Spleen (tissue), 11 donors: ENCODE measurements at regions not wholly inside any gene's neighbourhood (a gene's known extent, or its start where the extent isn't known, plus 50 kb on each side); places are given as distances from the start of the nearest gene placed in this dataset.

ENCODE experiments used
- DNase-seq: peaks from one replicate; pipeline ENCODE4 v3.0.0-alpha.2; 2020
- H3K27ac ChIP-seq, 8 donors: fragments of 200-600 bp; sonication (generic) in 7 of 8; 1 replicate in 4 of 8; 2 replicates in 4 of 8; pipeline versions ENCODE4 v1.5.0 to v1.8.0; 2016 to 2021; ENCODE audit warnings: inconsistent platforms in 4 of 8, mild to moderate bottlenecking in 4 of 8, moderate library complexity in 1 of 8
- H3K27me3 ChIP-seq, 7 donors: fragments of 200-600 bp; sonication (generic) in 6 of 7; replicated peaks in 1 of 7; 1 replicate in 4 of 7; 2 replicates in 3 of 7; pipeline versions ENCODE4 v1.5.0 to v1.8.0; 2016 to 2021; ENCODE audit warnings: inconsistent platforms in 3 of 7, mild to moderate bottlenecking in 1 of 7
- H3K36me3 ChIP-seq, 6 donors: fragments of 200-600 bp; sonication (generic) in 5 of 6; 1 replicate in 4 of 6; 2 replicates in 2 of 6; pipeline versions ENCODE4 v1.5.0 to v1.8.0; 2016 to 2021; ENCODE audit warnings: inconsistent platforms in 2 of 6
- H3K4me1 ChIP-seq, 6 donors: fragments of 200-600 bp; sonication (generic) in 5 of 6; 1 replicate in 3 of 6; 2 replicates in 3 of 6; pipeline versions ENCODE4 v1.5.0 to v1.8.0; 2016 to 2021; ENCODE audit warnings: inconsistent platforms in 3 of 6
- H3K4me3 ChIP-seq, 8 donors: fragments of 200-600 bp; sonication (generic) in 7 of 8; 1 replicate in 4 of 8; 2 replicates in 4 of 8; pipeline versions ENCODE4 v1.5.0 to v1.8.0; 2016 to 2021; ENCODE audit warnings: inconsistent platforms in 4 of 8, mild to moderate bottlenecking in 4 of 8, moderate library complexity in 2 of 8
- H3K9me3 ChIP-seq, 8 donors: fragments of 200-600 bp; sonication (generic) in 7 of 8; 1 replicate in 4 of 8; 2 replicates in 4 of 8; pipeline versions ENCODE4 v1.5.0 to v1.8.0; 2016 to 2021; ENCODE audit warnings: inconsistent platforms in 4 of 8
- POLR2A ChIP-seq, 3 donors: fragments of 450-650 bp; IDR thresholded peaks; one replicate each; pipeline ENCODE4 v1.5.1; 2017; ENCODE audit warnings: antibody characterized with exemption in 3 of 3, mild to moderate bottlenecking in 1 of 3
- POLR2AphosphoS5 ChIP-seq, 3 donors: sonication (generic); formaldehyde crosslinking; IDR thresholded peaks; one replicate each; pipeline ENCODE4 v1.5.1; 2017; ENCODE audit warnings: antibody characterized with exemption in 3 of 3
- WGBS, 5 donors: extraction: QIAGEN DNeasy Blood & Tissue Kit in 3 of 5; methylation state at CpG; one replicate each; pipeline versions ENCODE4 v1.1.5 to v1.1.7; 2013 to 2018; 5-methylcytosine and 5-hydroxymethylcytosine counted together
- intact Hi-C: fragments of 100-400 bp; cut with DNase I; formaldehyde crosslinking; loops from one replicate; pipeline ENCODE4 v1.15.0; 2023; ENCODE audit warnings: low total_unique reads
- TF ChIP-seq, protein P1 (sequence below), 11 experiments: fragments of 200-600 bp in 7 of 11; fragments of 450-650 bp in 4 of 11; sonication (generic) in 4 of 11; IDR thresholded peaks in 8 of 11; conservative IDR thresholded peaks in 3 of 11; 1 replicate in 7 of 11; 2 replicates in 4 of 11; pipeline versions ENCODE4 v1.4.0 to v1.8.0; 2016 to 2021; ENCODE audit warnings: antibody characterized with exemption in 11 of 11, inconsistent platforms in 4 of 11, mild to moderate bottlenecking in 1 of 11
- donor health status: healthy with polysubstance abuse.
- donor health status: DM: no; HTN: no; CAD: no; lungs with moderate emphysema.
- donor health status: DM: no; HTN: no; CAD: no.
- donor health status: Bipolar disorder and iron deficiency.
- donor health status: healthy.
- donor health status: DM: no; HTN: no; CAD: no.
- donor health status: DM: yes; HTN: yes; CAD: no.

- intact Hi-C loops = no loop called here
- Histone ChIP-seq H3K9me3 (no peaks in the 10 kb centered on the region), H3K27ac (no peak overlapping the region), H3K36me3 (no peaks in the 10 kb centered on the region), H3K27me3 (no peaks in the 10 kb centered on the region), H3K4me3 (no peak overlapping the region), H3K4me1 (no peaks in the 10 kb centered on the region)
- 75 to 87% (median 80%) methylated on average over 3 of the region's 3 CpGs for WGBS, 5 donors
- DNase-seq = no peak
- TF ChIP-seq, protein P1, sequence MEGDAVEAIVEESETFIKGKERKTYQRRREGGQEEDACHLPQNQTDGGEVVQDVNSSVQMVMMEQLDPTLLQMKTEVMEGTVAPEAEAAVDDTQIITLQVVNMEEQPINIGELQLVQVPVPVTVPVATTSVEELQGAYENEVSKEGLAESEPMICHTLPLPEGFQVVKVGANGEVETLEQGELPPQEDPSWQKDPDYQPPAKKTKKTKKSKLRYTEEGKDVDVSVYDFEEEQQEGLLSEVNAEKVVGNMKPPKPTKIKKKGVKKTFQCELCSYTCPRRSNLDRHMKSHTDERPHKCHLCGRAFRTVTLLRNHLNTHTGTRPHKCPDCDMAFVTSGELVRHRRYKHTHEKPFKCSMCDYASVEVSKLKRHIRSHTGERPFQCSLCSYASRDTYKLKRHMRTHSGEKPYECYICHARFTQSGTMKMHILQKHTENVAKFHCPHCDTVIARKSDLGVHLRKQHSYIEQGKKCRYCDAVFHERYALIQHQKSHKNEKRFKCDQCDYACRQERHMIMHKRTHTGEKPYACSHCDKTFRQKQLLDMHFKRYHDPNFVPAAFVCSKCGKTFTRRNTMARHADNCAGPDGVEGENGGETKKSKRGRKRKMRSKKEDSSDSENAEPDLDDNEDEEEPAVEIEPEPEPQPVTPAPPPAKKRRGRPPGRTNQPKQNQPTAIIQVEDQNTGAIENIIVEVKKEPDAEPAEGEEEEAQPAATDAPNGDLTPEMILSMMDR (IDR thresholded peaks at IDR 0.05 in 8 of 11, conservative IDR thresholded peaks at IDR 0.05 in 3 of 11) = no peak
- TF ChIP-seq POLR2A (IDR thresholded peaks at IDR 0.05) = no peak
These were observed 195.2 kb upstream of the CNR1 start for GRCh38 chr6:88361298-88361697.

GRCh38 chr6:88360203-88360797, 194.2 kb upstream of the CNR1 start:
- intact Hi-C loops = no loop called here
- TF ChIP-seq POLR2AphosphoS5 (IDR thresholded peaks at IDR 0.05) (no peak), POLR2A (IDR thresholded peaks at IDR 0.05) (no peak)
- TF ChIP-seq, protein P1 (IDR thresholded peaks at IDR 0.05 in 8 of 11, conservative IDR thresholded peaks at IDR 0.05 in 3 of 11) = no peak
- no peak for DNase-seq
- Histone ChIP-seq H3K36me3 (no peaks in the 10 kb centered on the region), H3K27ac (no peak overlapping the region), H3K4me3 (no peak overlapping the region), H3K4me1 (no peaks in the 10 kb centered on the region), H3K9me3 (no peaks in the 10 kb centered on the region), H3K27me3 (no peaks in the 10 kb centered on the region)
- 54 to 83% (median 67%) methylated on average over 1 of the region's 1 CpG for WGBS, 5 donors

DNA sequence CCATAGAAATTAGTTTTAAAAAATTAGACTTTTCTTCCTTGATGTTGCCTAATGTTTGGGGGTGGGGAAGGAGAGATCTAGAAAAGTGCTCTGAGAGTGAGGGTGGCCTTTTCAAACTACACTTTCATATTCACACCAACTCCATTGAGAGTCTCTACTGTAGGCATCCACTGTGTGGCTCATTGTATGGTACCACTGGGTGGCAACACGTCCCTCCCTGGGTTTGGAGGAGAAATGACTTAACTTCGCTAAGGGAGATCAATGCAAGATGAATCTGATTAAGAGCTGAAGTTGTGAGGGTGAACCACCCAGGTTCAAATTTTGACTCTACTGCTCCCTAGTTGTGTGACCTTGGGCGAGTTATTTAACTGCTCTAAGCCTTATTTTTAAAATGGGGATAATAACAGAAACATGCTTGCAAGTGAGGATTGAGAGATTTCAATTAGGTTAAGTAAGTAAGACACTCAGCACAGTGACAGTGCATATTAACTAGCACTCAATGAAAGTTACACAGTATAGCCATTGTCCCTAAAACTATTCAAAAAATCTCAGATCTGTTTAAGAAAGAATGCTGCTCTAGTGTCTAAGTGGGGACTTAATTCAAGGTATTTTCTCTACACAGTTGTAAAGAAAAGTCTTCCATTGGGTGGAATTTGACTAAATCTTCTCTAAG, 193.5 kb upstream of the CNR1 start:
- WGBS, 5 donors = 61 to 77% (median 71%) methylated on average over 3 of the region's 3 CpGs
- DNase-seq = no peak
- no peak for TF ChIP-seq POLR2AphosphoS5 (IDR thresholded peaks at IDR 0.05)
- TF ChIP-seq POLR2A (IDR thresholded peaks at IDR 0.05) = no peak
- TF ChIP-seq, protein P1 (IDR thresholded peaks at IDR 0.05 in 8 of 11, conservative IDR thresholded peaks at IDR 0.05 in 3 of 11) = no peak
- Histone ChIP-seq H3K36me3 (no peaks in the 10 kb centered on the region), H3K27me3 (no peaks in the 10 kb centered on the region), H3K27ac (no peak overlapping the region), H3K4me1 (no peaks in the 10 kb centered on the region), H3K9me3 (no peaks in the 10 kb centered on the region), H3K4me3 (no peak overlapping the region)
- intact Hi-C loops = no loop called here

GRCh38 chr6:88358846-88359245, 192.7 kb upstream of the CNR1 start:
- no peak overlapping the region for H3K27ac ChIP-seq
- H3K4me1 ChIP-seq = no peaks in the 10 kb centered on the region
- TF ChIP-seq POLR2AphosphoS5 (IDR thresholded peaks at IDR 0.05) = no peak
- TF ChIP-seq POLR2A (IDR thresholded peaks at IDR 0.05) = no peak
- TF ChIP-seq, protein P1 (IDR thresholded peaks at IDR 0.05 in 8 of 11, conservative IDR thresholded peaks at IDR 0.05 in 3 of 11) = no peak

More at GRCh38 chr6:88358846-88359245, 192.7 kb upstream of the CNR1 start:
- Histone ChIP-seq H3K9me3 (peaks cover 0 to 3% (median 0%) of the 10 kb centered on the region in 8 donors), H3K36me3 (no peaks in the 10 kb centered on the region), H3K4me3 (no peak overlapping the region), H3K27me3 (no peaks in the 10 kb centered on the region)
- no peak for DNase-seq
- intact Hi-C loops = no loop called here
